T-helper 1 cell treated with Interleukin-12 subunit alpha and Interleukin-12 subunit beta and Interleukin-4 antibody, amounts not matched to agents 30 μg/mL and 1 μg/mL, for 36 hours (primary cell): ENCODE measurements at regions not wholly inside any gene's neighbourhood (a gene's known extent, or its start where the extent isn't known, plus 50 kb on each side); places are given as distances from the start of the nearest gene placed in this dataset.
"Not testable (repeated sequence)": the region's sequence is repeated elsewhere in the genome, so short reads cannot be mapped to it uniquely, and the experiment has no call there.

Experiments
- H3K27ac Mint-ChIP-seq: one replicate; pipeline ENCODE4 v1.8.0; 2021; ENCODE audit warnings: mild to moderate bottlenecking, mixed read lengths
- H3K27me3 Mint-ChIP-seq: one replicate; pipeline ENCODE4 v1.8.0; 2021; ENCODE audit warnings: low read depth, mixed read lengths
- H3K36me3 Mint-ChIP-seq: one replicate; pipeline ENCODE4 v1.8.0; 2021; ENCODE audit warnings: low read depth, mixed read lengths
- H3K4me1 Mint-ChIP-seq: one replicate; pipeline ENCODE4 v1.8.0; 2021; ENCODE audit warnings: low read depth, mixed read lengths
- H3K4me3 Mint-ChIP-seq: one replicate; pipeline ENCODE4 v1.8.0; 2021; ENCODE audit warnings: mild to moderate bottlenecking, moderate library complexity, mixed read lengths
- H3K9me3 Mint-ChIP-seq: one replicate; pipeline ENCODE4 v1.8.0; 2021; ENCODE audit warnings: mixed read lengths

GRCh38 chr4:117014236-117014635, 71.1 kb downstream of the TRAM1L1 start:
- H3K27ac Mint-ChIP-seq = no peak overlapping the region
- no peaks in the 10 kb centered on the region for H3K4me1 Mint-ChIP-seq
- H3K4me3 Mint-ChIP-seq = no peak overlapping the region
- no peaks in the 10 kb centered on the region for H3K36me3 Mint-ChIP-seq
- H3K9me3 Mint-ChIP-seq = no peaks in the 10 kb centered on the region
- H3K27me3 Mint-ChIP-seq = no peaks in the 10 kb centered on the region

- no peaks in the 10 kb centered on the region for H3K4me1 Mint-ChIP-seq
- no peak overlapping the region for H3K27ac Mint-ChIP-seq
- no peaks in the 10 kb centered on the region for H3K27me3 Mint-ChIP-seq
- no peaks in the 10 kb centered on the region for H3K9me3 Mint-ChIP-seq
- no peak overlapping the region for H3K4me3 Mint-ChIP-seq
- H3K36me3 Mint-ChIP-seq = no peaks in the 10 kb centered on the region
These were observed 74.7 kb downstream of the TRAM1L1 start for GRCh38 chr4:117010671-117011070.

GRCh38 chr4:117001077-117001476, 84.3 kb downstream of the TRAM1L1 start:
- no peaks in the 10 kb centered on the region for H3K27me3 Mint-ChIP-seq
- no peaks in the 10 kb centered on the region for H3K9me3 Mint-ChIP-seq

GRCh38 chr4:116982656-116983055, 102.7 kb downstream of the TRAM1L1 start:
- H3K27me3 Mint-ChIP-seq = no peaks in the 10 kb centered on the region
- H3K9me3 Mint-ChIP-seq = no peaks in the 10 kb centered on the region
- no peaks in the 10 kb centered on the region for H3K4me1 Mint-ChIP-seq
- H3K27ac Mint-ChIP-seq = no peak overlapping the region
- no peak overlapping the region for H3K4me3 Mint-ChIP-seq
- H3K36me3 Mint-ChIP-seq = no peaks in the 10 kb centered on the region

More at GRCh38 chr4:117001077-117001476, 84.3 kb downstream of the TRAM1L1 start:
- Mint-ChIP-seq H3K4me3 (no peak overlapping the region), H3K27ac (no peak overlapping the region), H3K4me1 (no peaks in the 10 kb centered on the region), H3K36me3 (no peaks in the 10 kb centered on the region)

GRCh38 chr4:116980436-116980835, 104.9 kb downstream of the TRAM1L1 start:
- not testable (repeated sequence) for H3K27me3 Mint-ChIP-seq, H3K9me3 Mint-ChIP-seq, H3K27ac Mint-ChIP-seq, H3K4me1 Mint-ChIP-seq, H3K36me3 Mint-ChIP-seq, H3K4me3 Mint-ChIP-seq

GRCh38 chr4:116959045-116959444, 126.3 kb downstream of the TRAM1L1 start:
- H3K9me3 Mint-ChIP-seq = no peaks in the 10 kb centered on the region
- H3K4me1 Mint-ChIP-seq = no peaks in the 10 kb centered on the region
- H3K27me3 Mint-ChIP-seq = no peaks in the 10 kb centered on the region
- H3K36me3 Mint-ChIP-seq = no peaks in the 10 kb centered on the region
- H3K4me3 Mint-ChIP-seq = no peak overlapping the region
- no peak overlapping the region for H3K27ac Mint-ChIP-seq

- Mint-ChIP-seq H3K27me3 (no peaks in the 10 kb centered on the region), H3K9me3 (no peaks in the 10 kb centered on the region), H3K4me3 (no peak overlapping the region), H3K36me3 (no peaks in the 10 kb centered on the region), H3K27ac (no peak overlapping the region), H3K4me1 (no peaks in the 10 kb centered on the region)
These were observed 131.4 kb downstream of the TRAM1L1 start for GRCh38 chr4:116953947-116954346.

- Mint-ChIP-seq H3K4me1 (no peaks in the 10 kb centered on the region), H3K9me3 (no peaks in the 10 kb centered on the region), H3K36me3 (no peaks in the 10 kb centered on the region), H3K4me3 (no peak overlapping the region), H3K27me3 (no peaks in the 10 kb centered on the region), H3K27ac (no peak overlapping the region)
These were observed 132.7 kb downstream of the TRAM1L1 start for GRCh38 chr4:116952530-116953136.

- Mint-ChIP-seq H3K9me3 (no peaks in the 10 kb centered on the region), H3K4me1 (no peaks in the 10 kb centered on the region), H3K4me3 (no peak overlapping the region), H3K27ac (no peak overlapping the region), H3K27me3 (no peaks in the 10 kb centered on the region), H3K36me3 (no peaks in the 10 kb centered on the region)
These were observed 135.5 kb downstream of the TRAM1L1 start for GRCh38 chr4:116949856-116950255.

- H3K27me3 Mint-ChIP-seq = no peaks in the 10 kb centered on the region
- H3K4me1 Mint-ChIP-seq = no peaks in the 10 kb centered on the region
- no peak overlapping the region for H3K4me3 Mint-ChIP-seq
- H3K27ac Mint-ChIP-seq = no peak overlapping the region
- H3K36me3 Mint-ChIP-seq = no peaks in the 10 kb centered on the region
- H3K9me3 Mint-ChIP-seq = no peaks in the 10 kb centered on the region
These were observed 143.1 kb downstream of the TRAM1L1 start for GRCh38 chr4:116942315-116942714.

GRCh38 chr4:116930329-116930728, 155.0 kb downstream of the TRAM1L1 start:
- Mint-ChIP-seq H3K4me1 (no peaks in the 10 kb centered on the region), H3K9me3 (no peaks in the 10 kb centered on the region), H3K27me3 (peaks cover 6% of the 10 kb centered on the region), H3K36me3 (no peaks in the 10 kb centered on the region), H3K27ac (no peak overlapping the region), H3K4me3 (no peak overlapping the region)

- Mint-ChIP-seq H3K27me3 (peaks cover 6% of the 10 kb centered on the region), H3K4me1 (no peaks in the 10 kb centered on the region), H3K27ac (no peak overlapping the region), H3K9me3 (no peaks in the 10 kb centered on the region), H3K36me3 (no peaks in the 10 kb centered on the region), H3K4me3 (no peak overlapping the region)
These were observed 158.6 kb downstream of the TRAM1L1 start for GRCh38 chr4:116926631-116927295.

- no peak overlapping the region for H3K4me3 Mint-ChIP-seq
- H3K9me3 Mint-ChIP-seq = no peaks in the 10 kb centered on the region
- peaks cover 6% of the 10 kb centered on the region for H3K27me3 Mint-ChIP-seq
- no peak overlapping the region for H3K27ac Mint-ChIP-seq
- H3K36me3 Mint-ChIP-seq = no peaks in the 10 kb centered on the region
- H3K4me1 Mint-ChIP-seq = no peaks in the 10 kb centered on the region
These were observed 159.4 kb downstream of the TRAM1L1 start for GRCh38 chr4:116925900-116926457.

- no peaks in the 10 kb centered on the region for H3K36me3 Mint-ChIP-seq
- no peak overlapping the region for H3K27ac Mint-ChIP-seq
- no peaks in the 10 kb centered on the region for H3K9me3 Mint-ChIP-seq
- H3K4me1 Mint-ChIP-seq = no peaks in the 10 kb centered on the region
- H3K27me3 Mint-ChIP-seq = peaks cover 6% of the 10 kb centered on the region
- H3K4me3 Mint-ChIP-seq = no peak overlapping the region
These were observed 162.0 kb downstream of the TRAM1L1 start for GRCh38 chr4:116923389-116923788.

GRCh38 chr4:116913451-116913850, 171.9 kb downstream of the TRAM1L1 start:
- Mint-ChIP-seq H3K9me3 (no peaks in the 10 kb centered on the region), H3K36me3 (no peaks in the 10 kb centered on the region), H3K4me1 (no peaks in the 10 kb centered on the region), H3K27me3 (no peaks in the 10 kb centered on the region), H3K27ac (no peak overlapping the region), H3K4me3 (no peak overlapping the region)
